Lower lobe of right lung (tissue), 2 donors: ENCODE measurements at regions not wholly inside any gene's neighbourhood (a gene's known extent, or its start where the extent isn't known, plus 50 kb on each side); places are given as distances from the start of the nearest gene placed in this dataset.

Experiments
- ATAC-seq, 2 donors: fragments of 200-7000 bp; cut with Tn5 transposase; one replicate each; pipeline ENCODE4 v1.9.1; 2020 to 2022; ENCODE audit warnings: mild to moderate bottlenecking in 2 of 2, moderate library complexity in 2 of 2
- DNase-seq: peaks from one replicate; pipeline ENCODE4 v3.0.0-alpha.2; 2020
- H3K27ac ChIP-seq: fragments of 200-600 bp; one replicate; pipeline ENCODE4 v1.8.0; 2022
- H3K27me3 ChIP-seq: fragments of 200-600 bp; one replicate; pipeline ENCODE4 v1.8.0; 2022; ENCODE audit warnings: low read depth
- H3K36me3 ChIP-seq: fragments of 200-600 bp; one replicate; pipeline ENCODE4 v1.8.0; 2022; ENCODE audit warnings: mild to moderate bottlenecking
- H3K4me1 ChIP-seq: fragments of 200-600 bp; one replicate; pipeline ENCODE4 v1.8.0; 2022
- H3K4me3 ChIP-seq: fragments of 200-600 bp; one replicate; pipeline ENCODE4 v1.8.0; 2022; ENCODE audit warnings: mild to moderate bottlenecking
- H3K9me3 ChIP-seq: fragments of 200-600 bp; one replicate; pipeline ENCODE4 v1.8.0; 2022
- intact Hi-C: fragments of 100-400 bp; cut with DNase I; formaldehyde crosslinking; loops from one replicate; pipeline ENCODE4 v1.11.0; 2022
- TF ChIP-seq, protein P1 (sequence below): fragments of 200-600 bp; IDR thresholded peaks from one replicate; pipeline ENCODE4 v1.8.0; 2022; ENCODE audit warnings: antibody characterized with exemption, mild to moderate bottlenecking
- donor health status: DM: no; HTN: yes; CAD: no; lungs with severe emphysema.

DNA sequence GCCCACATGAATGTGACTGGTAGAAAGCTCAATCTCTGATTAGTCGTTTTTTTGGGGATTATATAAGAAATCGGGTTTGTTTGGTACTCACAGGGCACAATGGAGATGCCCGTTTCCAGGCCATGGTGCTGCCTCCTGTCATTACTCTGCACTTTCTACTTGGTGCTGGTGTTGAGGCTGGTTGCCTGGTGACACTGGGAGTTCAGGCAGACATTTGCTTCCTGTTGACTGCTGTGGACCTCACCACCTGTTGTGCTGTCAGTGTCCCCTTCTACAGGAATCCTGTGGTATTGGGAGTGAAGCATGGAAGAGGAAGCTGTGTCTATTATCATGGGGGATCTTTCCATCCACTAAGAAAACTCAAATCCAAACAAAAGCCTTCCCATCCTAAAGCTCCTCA lies 227.2 kb upstream of the TBL1XR1 start:
- ATAC-seq: no peak
- intact Hi-C loops: no loop called here
- H3K27ac ChIP-seq: no peak overlapping the region
- TF ChIP-seq, protein P1, sequence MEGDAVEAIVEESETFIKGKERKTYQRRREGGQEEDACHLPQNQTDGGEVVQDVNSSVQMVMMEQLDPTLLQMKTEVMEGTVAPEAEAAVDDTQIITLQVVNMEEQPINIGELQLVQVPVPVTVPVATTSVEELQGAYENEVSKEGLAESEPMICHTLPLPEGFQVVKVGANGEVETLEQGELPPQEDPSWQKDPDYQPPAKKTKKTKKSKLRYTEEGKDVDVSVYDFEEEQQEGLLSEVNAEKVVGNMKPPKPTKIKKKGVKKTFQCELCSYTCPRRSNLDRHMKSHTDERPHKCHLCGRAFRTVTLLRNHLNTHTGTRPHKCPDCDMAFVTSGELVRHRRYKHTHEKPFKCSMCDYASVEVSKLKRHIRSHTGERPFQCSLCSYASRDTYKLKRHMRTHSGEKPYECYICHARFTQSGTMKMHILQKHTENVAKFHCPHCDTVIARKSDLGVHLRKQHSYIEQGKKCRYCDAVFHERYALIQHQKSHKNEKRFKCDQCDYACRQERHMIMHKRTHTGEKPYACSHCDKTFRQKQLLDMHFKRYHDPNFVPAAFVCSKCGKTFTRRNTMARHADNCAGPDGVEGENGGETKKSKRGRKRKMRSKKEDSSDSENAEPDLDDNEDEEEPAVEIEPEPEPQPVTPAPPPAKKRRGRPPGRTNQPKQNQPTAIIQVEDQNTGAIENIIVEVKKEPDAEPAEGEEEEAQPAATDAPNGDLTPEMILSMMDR: no peak
- no peaks in the 10 kb centered on the region for H3K9me3 ChIP-seq
- H3K4me1 ChIP-seq: no peaks in the 10 kb centered on the region
- no peak for DNase-seq
- H3K4me3 ChIP-seq: no peak overlapping the region
- H3K27me3 ChIP-seq: no peaks in the 10 kb centered on the region
- H3K36me3 ChIP-seq: no peaks in the 10 kb centered on the region

DNA sequence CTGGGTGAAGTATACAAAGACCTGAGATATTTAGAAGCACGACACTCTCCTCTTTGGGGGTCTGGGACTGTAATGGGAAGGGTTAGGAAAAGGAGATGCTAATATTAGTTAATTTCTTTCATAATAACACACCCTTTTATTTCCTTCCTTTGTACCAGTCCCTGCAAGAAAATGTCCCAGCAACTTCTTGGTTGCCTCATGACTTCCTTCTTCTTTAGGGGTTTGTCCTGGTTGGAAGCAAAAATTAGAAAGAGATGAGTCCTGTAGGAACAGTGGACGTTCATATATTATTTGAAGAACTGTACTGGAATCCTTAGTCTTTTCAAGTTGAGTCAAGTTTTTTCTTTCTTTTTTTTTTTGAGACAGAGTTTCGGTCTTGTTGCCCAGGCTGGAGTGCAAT lies 227.8 kb upstream of the TBL1XR1 start:
- Histone ChIP-seq H3K9me3 (no peaks in the 10 kb centered on the region), H3K4me3 (no peak overlapping the region), H3K36me3 (no peaks in the 10 kb centered on the region), H3K27ac (no peak overlapping the region), H3K27me3 (no peaks in the 10 kb centered on the region), H3K4me1 (no peaks in the 10 kb centered on the region)
- DNase-seq (no peak), ATAC-seq (no peak)
- intact Hi-C loops: no loop called here
- TF ChIP-seq, protein P1: no peak

DNA sequence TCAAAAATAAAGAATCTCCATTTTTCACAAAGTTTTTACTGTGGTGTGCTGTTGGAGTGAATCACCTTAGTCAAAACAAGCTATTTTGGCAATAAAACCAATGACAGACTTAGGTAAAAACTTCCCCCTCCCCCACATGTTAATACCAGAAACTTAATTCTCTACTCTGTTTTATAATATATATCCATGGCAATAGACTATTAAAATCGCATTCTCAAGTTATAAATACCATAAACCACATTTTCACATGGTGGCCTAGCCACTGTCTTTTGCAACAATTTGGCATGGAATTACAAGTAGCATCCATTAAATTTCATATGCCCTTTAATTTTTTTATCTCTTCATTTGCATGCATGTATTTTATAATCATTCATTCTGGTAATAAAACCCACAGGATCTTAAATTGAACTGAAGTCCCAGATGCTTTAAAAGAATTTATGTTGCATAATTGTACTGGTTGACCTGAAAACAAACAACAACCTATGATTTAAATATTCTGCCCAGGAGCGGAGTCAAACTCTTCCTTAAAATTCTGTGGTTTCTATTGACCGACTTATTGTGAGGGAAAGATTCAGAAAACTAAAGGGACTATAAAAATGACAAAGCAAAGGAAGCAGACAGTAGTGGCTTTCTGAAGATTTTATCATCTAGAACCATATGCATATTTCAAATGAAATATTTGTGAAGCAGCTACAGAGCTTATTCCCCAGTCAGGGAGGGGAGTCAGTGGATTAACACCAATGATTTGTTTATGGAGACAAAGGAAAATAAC lies 229.0 kb upstream of the TBL1XR1 start:
- intact Hi-C loops: no loop called here
- H3K4me1 ChIP-seq: no peaks in the 10 kb centered on the region
- TF ChIP-seq, protein P1: no peak
- no peaks in the 10 kb centered on the region for H3K27me3 ChIP-seq
- H3K36me3 ChIP-seq: no peaks in the 10 kb centered on the region
- ATAC-seq: no peak
- H3K27ac ChIP-seq: no peak overlapping the region
- no peak for DNase-seq
- H3K9me3 ChIP-seq: no peaks in the 10 kb centered on the region
- H3K4me3 ChIP-seq: no peak overlapping the region

- TF ChIP-seq, protein P1: no peak
- intact Hi-C loops: no loop called here
- ATAC-seq: peak; percentile 57 to 72
Measured at GRCh38 chr3:177426878-177427495, 229.7 kb upstream of the TBL1XR1 start.

GRCh38 chr3:177427540-177427939 lies 230.3 kb upstream of the TBL1XR1 start:
- TF ChIP-seq, protein P1: no peak
- intact Hi-C loops: no loop called here
- no peaks in the 10 kb centered on the region for H3K4me1 ChIP-seq
- H3K9me3 ChIP-seq: no peaks in the 10 kb centered on the region
- DNase-seq (no peak), ATAC-seq (no peak)
- no peaks in the 10 kb centered on the region for H3K27me3 ChIP-seq
- H3K27ac ChIP-seq: no peak overlapping the region
- no peak overlapping the region for H3K4me3 ChIP-seq
- no peaks in the 10 kb centered on the region for H3K36me3 ChIP-seq

More at GRCh38 chr3:177426878-177427495, 229.7 kb upstream of the TBL1XR1 start:
- Histone ChIP-seq H3K27ac (no peak overlapping the region), H3K27me3 (no peaks in the 10 kb centered on the region), H3K4me3 (no peak overlapping the region), H3K36me3 (no peaks in the 10 kb centered on the region), H3K9me3 (no peaks in the 10 kb centered on the region), H3K4me1 (no peaks in the 10 kb centered on the region)
- no peak for DNase-seq
